HL-60 (cell line): ENCODE measurements at regions not wholly inside any gene's neighbourhood (a gene's known extent, or its start where the extent isn't known, plus 50 kb on each side); places are given as distances from the start of the nearest gene placed in this dataset.
"Not testable (repeated sequence)": the region's sequence is repeated elsewhere in the genome, so short reads cannot be mapped to it uniquely, and the experiment has no call there.

Source experiments
- CTCF ChIP-seq: IDR thresholded peaks from one replicate; pipeline ENCODE4 v1.5.1; 2011; ENCODE audit warnings: low read length, control low read depth, inconsistent platforms; ENCODE audit not compliant: insufficient read depth
- GABPA ChIP-seq: IDR thresholded peaks from 2 replicates; pipeline ENCODE4 v1.6.1; 2012; ENCODE audit warnings: low read depth
- POLR2AphosphoS5 ChIP-seq: IDR thresholded peaks from 2 replicates; pipeline ENCODE4 v1.6.1; 2012; ENCODE audit warnings: low read depth
- REST ChIP-seq: IDR thresholded peaks from 2 replicates; pipeline ENCODE4 v1.6.1; 2012; ENCODE audit warnings: low read depth; ENCODE audit not compliant: insufficient replicate concordance

- TF ChIP-seq POLR2AphosphoS5, GABPA, CTCF, REST: not testable (repeated sequence)
Measured at GRCh38 chr6:104671591-104671891, 188.2 kb downstream of the HACE1 start.
